ENCODE measurements at regions not wholly inside any gene's neighbourhood (a gene's known extent, or its start where the extent isn't known, plus 50 kb on each side); places are given as distances from the start of the nearest gene placed in this dataset.

- no peak for DNase-seq
Measured at GRCh38 chr22:47294222-47294532, 531.7 kb downstream of the TBC1D22A start.

GRCh38 chr22:47293368-47294221 lies 531.1 kb downstream of the TBC1D22A start:
- DNase-seq: no peak

DNA sequence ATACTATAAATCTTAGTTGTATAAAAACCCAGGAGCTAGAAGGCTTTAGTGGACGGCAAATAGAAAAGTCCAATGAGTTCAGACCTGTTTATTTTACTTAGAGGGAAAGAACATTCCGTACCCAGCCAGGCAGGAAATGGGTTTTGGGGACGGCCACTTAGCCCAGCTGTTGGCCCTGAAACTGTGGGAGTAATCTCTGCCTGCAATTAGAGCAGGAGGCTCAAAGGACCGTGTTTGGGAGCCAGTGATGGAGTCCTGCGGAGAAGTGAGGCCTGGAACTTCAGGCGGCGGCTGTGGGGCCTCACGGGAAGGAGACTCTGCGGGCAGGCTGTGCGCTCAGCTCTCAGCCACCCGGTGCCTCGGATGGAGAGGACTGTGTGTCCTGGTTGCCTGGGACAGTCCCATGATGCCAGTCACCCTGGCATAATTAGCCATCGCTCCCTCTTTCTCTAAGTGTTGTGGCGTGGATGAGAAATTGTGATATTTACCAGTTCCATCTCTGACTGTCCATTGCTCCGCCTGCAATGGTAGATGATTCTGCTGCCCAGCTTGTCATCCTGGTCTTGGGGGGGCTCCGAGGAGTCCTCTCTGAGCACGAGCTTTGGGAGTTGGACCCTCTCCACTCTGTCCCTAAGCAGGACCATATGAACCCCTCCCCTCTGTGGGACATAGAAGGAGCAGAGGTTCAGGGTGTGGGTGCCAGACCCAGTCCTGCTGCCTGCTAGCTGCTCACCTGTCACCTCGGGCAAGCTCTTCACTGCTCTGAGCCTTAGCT lies 530.3 kb downstream of the TBC1D22A start:
- DNase-seq: no peak

GRCh38 chr22:47291565-47292495 lies 529.4 kb downstream of the TBC1D22A start:
- DNase-seq: no peak

DNA sequence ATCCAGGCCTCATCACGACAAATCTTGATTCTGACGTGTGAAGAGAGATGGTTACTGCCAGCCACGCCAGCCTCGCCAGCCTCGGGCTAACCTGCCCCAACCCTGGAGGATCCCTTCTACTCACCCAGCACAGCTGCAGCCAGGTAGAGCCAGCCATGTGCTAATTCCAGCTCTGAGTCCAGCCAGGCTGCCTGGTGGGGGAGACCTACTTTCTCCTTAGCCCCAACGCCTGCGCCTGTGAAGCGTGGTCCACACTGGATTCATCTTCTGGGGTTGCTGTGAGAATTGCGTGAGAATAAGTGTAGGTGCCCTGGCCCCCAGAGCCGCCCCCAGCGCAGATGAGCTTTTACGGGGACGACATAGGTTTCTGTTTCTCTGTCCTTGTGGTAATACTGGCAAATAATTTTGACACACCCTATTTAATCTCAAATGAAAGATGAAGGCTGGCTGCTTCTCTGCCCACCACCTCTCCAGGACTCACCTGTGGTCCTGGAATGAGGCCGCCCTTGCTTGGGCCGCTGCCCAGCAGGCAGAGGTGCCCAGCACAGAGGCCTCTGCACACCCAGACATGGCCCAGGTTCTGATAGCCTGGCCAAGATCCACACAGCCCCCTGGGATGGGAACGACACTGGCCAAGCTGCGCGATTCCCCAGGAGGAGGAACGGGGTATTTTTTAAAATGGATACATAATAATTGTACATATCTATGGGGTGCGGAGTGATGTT lies 528.4 kb downstream of the TBC1D22A start:
- no peak for DNase-seq

GRCh38 chr22:47289336-47289985 lies 527.0 kb downstream of the TBC1D22A start:
- no peak for DNase-seq

GRCh38 chr22:47288680-47289079 lies 526.2 kb downstream of the TBC1D22A start:
- DNase-seq: no peak

DNA sequence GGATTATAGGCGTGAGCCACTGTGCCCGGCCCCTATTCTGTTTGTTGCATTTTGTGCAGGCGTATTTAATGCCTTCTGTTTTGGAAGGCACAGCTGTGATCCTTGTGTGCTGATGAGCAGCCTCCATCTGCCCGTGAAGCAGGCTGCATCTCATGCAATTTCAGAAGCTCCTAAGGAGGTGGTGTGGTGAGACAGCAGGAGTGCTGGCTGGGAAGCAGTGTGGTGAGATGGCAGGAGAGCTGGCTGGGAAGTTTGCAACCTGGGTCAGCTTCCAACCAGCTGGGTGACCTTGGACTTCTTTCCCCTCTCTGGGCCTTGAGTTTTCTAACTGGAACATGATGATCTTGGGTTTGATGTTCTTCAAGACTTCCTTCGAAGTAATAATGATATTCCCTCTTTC lies 525.1 kb downstream of the TBC1D22A start:
- no peak for DNase-seq

DNA sequence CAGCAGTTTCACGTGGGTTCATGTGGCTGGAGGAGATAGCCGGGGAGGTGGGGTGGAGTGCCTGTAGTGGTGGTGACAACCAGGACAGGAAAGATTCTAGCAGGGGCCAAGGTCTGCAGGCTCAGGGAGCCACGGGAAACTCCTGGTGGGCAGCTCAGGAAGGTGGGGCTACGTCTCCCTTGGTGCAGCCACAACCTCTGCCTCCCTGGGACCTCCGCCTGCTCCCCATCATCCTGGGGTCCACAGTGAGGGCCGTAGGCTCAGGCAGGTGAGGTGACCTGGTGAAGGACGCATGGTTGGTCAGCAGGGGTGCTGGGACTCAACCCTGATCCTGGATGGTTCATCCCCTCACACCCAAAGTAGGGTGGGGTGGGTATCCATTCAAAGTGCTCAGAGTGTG lies 524.1 kb downstream of the TBC1D22A start:
- DNase-seq: no peak

DNA sequence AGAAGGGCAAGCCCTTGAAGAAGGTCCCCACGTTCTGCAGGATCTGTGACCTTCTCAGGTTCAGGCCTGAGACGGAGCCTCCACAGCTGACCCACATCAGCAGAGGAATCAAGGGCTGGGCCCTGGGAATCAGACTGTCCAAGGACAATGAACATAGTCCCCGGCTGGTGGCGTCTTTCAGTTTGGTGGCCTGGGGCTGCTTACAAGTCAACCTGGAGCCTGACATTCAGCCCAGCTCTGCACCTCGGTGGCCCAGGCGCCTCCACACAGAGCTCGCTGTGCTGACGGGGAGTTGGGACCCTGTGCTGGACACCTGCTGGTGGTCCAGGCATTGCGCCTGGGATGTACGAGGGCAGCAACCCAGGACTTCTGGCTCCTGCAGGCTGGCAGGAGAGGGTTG lies 523.5 kb downstream of the TBC1D22A start:
- DNase-seq: no peak

GRCh38 chr22:47284822-47285221 lies 522.4 kb downstream of the TBC1D22A start:
- no peak for DNase-seq

DNA sequence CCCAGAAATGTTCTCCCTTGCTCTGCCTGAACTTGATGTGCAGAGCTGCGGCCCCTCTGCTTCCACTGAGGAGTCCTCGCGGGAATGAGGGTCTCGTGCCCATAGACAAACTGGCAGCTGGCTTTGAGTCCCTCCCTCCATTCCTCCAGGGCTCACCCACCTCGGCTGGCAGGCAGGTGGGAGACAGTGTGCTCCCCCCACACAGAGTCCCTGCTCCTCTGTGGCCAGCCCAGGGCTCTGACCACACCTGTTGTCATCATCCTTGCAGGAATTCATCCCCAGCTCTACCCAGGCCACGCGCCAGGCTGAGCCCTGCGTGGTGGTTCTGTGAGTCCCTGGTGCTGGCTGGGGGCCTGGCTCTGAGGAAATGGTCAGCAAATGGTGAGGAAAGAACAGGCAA lies 521.9 kb downstream of the TBC1D22A start:
- DNase-seq: no peak

DNA sequence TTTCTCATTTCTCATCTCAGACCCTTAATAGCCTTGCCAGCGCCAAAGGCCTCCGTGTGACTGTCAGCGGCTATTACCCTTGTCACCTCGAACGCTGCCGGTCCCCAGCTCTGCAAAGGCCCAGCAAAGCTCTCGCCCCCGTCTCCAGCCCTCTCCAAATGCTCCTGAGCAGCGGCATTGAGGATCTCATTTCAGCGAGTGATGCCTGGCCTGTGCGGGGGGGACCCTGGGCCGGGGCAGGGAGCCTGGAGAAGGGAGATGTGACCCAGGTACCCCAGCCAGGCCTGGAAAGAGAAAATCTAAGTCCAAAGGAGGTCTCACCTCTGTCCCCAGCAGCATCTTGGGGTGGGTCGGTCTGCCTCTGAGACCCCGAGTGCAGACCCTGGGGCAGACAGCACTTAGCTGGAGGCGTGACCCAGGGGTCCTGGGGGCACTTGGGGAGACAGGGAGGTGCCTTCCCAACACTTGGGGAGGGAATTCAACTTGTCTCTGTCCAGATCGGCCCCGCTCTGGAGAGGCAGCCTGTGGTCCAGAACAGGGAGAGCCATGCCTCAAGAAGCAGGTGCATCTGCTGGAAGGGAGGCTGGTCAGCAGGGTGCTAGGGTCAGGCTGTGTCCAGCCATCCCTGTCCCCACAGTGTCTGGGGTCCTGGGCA lies 521.3 kb downstream of the TBC1D22A start:
- DNase-seq: no peak

GRCh38 chr22:47282851-47283250 lies 520.4 kb downstream of the TBC1D22A start:
- no peak for DNase-seq

GRCh38 chr22:47282366-47282765 lies 519.9 kb downstream of the TBC1D22A start:
- no peak for DNase-seq

DNA sequence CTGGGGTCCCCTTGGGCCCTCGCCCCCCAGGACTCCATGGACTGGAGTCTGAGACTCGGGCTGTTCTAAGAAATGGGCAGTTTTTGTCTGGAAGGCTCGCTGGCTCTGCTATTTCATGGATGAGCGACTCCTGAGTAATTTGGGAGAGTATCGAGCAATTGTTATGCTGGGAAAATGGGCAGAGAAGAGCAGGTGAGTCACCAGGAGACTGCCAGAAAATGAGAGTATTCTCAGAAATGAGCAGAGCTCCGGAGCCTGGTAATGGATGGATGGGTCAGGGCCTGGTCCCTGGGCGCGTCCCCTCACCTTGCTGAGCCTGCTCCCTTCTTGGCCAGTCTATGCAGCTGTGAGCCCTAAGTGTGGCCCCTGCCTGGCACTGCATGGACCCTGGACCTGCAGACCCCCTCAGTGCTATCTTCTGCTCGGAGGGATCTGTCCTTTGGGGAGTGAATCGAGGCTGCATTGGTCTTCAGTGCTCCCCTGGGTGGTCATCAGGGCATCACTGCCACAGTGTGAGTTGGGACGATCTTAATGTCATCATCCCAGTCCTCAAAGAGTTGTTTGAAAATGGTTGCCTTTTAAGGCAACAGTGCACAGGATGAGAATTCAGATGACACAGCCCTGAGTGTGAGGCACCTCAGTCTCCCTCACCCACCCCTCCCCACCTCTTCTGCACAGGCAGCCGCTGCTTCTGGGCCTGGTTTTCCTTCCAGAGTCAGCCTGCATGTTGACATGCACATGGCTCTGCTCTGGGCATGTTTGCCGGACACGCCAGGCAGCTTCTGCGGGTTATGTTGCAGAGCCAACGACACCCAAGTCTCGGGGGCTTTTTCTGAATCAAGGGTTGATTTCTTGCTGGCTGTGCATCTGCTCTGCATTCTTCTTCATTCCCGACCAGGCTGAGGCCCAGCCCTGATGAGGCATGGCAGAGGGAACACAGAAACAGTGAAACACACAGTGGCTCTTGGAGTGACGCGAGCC lies 519.0 kb downstream of the TBC1D22A start:
- DNase-seq: no peak

DNA sequence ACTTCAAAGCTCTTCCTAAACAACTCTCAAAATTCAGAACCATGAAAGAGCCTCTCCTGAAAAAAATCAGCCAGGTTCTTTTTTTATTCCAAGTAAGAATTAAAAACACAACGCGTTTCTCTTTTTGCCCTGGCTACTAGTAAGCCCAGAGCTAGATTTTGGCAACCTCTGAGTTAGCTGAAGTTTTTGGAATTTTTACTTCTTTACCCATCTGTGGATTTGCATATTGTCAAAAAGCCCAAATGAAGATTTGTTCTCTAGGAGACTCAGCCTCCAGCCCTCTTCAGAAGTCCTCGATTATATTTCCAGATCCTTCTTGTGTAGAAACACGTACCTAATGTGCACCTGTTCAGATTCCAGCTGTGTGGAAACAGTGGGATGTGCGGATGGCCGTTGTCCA lies 517.9 kb downstream of the TBC1D22A start:
- no peak for DNase-seq

DNA sequence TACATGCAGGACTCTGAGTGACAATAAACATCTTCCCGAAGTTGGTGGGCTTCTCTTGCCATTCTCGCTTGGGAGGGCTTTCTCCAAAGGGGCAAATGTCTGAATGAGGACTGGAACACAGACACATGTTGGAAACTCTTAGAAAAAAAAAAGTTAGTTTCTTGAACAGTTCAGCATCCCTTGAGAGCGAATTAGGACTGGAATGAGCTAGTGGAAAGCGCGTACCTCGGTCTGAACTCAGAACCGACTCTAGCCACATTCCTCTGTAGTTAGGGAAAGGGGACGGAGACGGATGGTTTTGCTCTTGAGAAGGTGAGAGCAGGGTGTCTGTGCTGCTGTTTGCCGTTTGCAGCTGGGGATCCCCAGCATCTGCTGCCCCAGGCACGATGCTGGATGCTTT lies 517.3 kb downstream of the TBC1D22A start:
- no peak for DNase-seq

- no peak for DNase-seq
Measured at GRCh38 chr22:47279337-47279736, 516.9 kb downstream of the TBC1D22A start.

DNA sequence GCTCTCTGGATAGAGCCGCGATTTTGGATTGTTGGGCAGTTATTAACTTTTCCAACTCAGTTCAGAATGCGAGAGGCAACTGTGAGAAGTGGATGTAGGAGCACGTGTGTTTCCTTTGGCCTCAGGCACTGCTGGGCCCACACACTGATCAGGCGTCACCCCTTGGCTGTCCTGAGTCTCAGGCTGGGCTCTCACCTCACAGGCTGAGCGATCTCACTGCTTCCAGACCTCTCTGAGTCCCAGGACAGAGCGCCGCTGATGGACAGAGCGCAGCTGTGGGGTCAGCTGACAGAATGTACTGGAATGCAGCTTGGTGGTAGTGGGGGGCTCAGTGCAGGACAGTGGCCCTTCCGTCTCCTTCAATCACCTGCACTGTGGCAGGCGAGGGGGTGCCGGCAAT lies 516.2 kb downstream of the TBC1D22A start:
- no peak for DNase-seq
